ENCODE measurements at regions not wholly inside any gene's neighbourhood (a gene's known extent, or its start where the extent isn't known, plus 50 kb on each side); places are given as distances from the start of the nearest gene placed in this dataset.

DNA sequence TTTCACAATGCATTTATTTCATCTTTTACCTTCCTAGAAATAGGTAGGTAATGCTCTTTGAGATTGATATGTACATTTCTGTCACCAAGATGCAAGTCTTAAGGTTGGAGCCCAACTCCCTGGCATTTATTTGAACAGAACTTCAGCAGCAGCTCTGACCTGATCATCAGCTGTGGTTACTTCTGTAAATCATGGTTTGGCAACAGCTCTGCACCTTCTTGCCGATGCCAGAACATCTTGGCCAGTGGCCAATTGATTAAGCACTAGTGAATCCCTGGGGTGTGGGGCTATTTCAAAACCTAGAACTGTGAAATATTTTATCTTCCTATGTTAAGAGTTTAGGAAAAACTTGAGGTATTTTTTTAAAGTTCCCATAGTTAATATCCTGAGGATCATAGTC lies 124.8 kb upstream of the NYAP2 start (continued):
- TF ChIP-seq, protein P1, sequence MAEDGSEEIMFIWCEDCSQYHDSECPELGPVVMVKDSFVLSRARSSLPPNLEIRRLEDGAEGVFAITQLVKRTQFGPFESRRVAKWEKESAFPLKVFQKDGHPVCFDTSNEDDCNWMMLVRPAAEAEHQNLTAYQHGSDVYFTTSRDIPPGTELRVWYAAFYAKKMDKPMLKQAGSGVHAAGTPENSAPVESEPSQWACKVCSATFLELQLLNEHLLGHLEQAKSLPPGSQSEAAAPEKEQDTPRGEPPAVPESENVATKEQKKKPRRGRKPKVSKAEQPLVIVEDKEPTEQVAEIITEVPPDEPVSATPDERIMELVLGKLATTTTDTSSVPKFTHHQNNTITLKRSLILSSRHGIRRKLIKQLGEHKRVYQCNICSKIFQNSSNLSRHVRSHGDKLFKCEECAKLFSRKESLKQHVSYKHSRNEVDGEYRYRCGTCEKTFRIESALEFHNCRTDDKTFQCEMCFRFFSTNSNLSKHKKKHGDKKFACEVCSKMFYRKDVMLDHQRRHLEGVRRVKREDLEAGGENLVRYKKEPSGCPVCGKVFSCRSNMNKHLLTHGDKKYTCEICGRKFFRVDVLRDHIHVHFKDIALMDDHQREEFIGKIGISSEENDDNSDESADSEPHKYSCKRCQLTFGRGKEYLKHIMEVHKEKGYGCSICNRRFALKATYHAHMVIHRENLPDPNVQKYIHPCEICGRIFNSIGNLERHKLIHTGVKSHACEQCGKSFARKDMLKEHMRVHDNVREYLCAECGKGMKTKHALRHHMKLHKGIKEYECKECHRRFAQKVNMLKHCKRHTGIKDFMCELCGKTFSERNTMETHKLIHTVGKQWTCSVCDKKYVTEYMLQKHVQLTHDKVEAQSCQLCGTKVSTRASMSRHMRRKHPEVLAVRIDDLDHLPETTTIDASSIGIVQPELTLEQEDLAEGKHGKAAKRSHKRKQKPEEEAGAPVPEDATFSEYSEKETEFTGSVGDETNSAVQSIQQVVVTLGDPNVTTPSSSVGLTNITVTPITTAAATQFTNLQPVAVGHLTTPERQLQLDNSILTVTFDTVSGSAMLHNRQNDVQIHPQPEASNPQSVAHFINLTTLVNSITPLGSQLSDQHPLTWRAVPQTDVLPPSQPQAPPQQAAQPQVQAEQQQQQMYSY (CRISPR knock-in tag; IDR thresholded peaks at IDR 0.05): no peak
- TF ChIP-seq TAF1 (IDR thresholded peaks at IDR 0.05; ENCODE audit: borderline replicate concordance, low read depth, low read length) (no peak), SUZ12 (IDR thresholded peaks at IDR 0.05; ENCODE audit: unreplicated experiment) (no peak), SIN3A (IDR thresholded peaks at IDR 0.05; ENCODE audit: low read depth, low read length) (no peak), IRF4 (IDR thresholded peaks at IDR 0.05; ENCODE audit: low read depth, low read length) (no peak), NFXL1 (IDR thresholded peaks at IDR 0.05; ENCODE audit: borderline replicate concordance) (no peak), CHD1 (IDR thresholded peaks at IDR 0.05; ENCODE audit: low read depth, low read length) (no peak)

DNA sequence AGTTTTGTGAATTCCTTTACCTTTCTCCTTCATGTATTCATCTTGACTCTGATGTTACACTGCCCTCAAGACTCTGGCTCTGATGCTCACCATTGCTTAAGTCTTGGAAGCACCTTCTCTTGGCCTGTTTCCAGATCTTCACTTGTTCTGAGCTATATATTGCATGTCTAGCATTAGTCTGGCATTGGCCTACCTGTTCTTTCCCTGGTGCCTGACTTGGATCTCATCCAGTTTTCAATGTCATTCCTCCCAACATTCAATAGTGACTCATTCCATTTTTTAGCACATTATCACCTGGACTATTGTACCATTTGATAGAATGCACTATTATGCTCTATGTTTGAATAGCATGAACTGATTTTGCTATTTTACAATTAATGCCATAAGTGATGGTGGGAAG lies 127.3 kb upstream of the NYAP2 start:
- POLR2A ChIA-PET: no interaction called here
- no peak overlapping the region for H3K4me3 ChIP-seq
- intact Hi-C loops (cut with micrococcal nuclease; ENCODE audit: unreplicated experiment): no loop called here

More for the DNA sequence above, 127.3 kb upstream of the NYAP2 start:
- FAIRE-seq: no peak
- Histone ChIP-seq H3K36me3 (ENCODE audit: control insufficient read depth in 2 of 2, insufficient read depth in 2 of 2, low read length in 1 of 2) (no peaks in the 10 kb centered on the region), H4K20me1 (ENCODE audit: control insufficient read depth, insufficient read depth) (no peaks in the 10 kb centered on the region), H2AFZ (ENCODE audit: control insufficient read depth, low read depth, low read length) (no peak overlapping the region), H3K27ac (ENCODE audit: control insufficient read depth, insufficient read depth) (no peak overlapping the region), H3K9ac (ENCODE audit: control insufficient read depth, insufficient read depth, low read length) (no peak overlapping the region), H3K4me2 (ENCODE audit: control insufficient read depth, insufficient read depth) (no peak overlapping the region), H3K9me3 (replicated peaks; ENCODE audit: control insufficient read depth, insufficient read depth, low read length) (no peaks in the 10 kb centered on the region; the same call in 2 of the 3 replicates), H3K79me2 (ENCODE audit: control insufficient read depth, insufficient read depth, low read length) (no peaks in the 10 kb centered on the region), H3K4me1 (ENCODE audit: control insufficient read depth, insufficient read depth, low read length) (peaks cover 23% of the 10 kb centered on the region), H3K27me3 (replicated peaks in 1 of 2; ENCODE audit: control insufficient read depth in 2 of 2, insufficient read depth in 2 of 2, low read length in 1 of 2) (no peaks in the 10 kb centered on the region)
- no TSS peak for BruUV-seq (replicated peaks)
- ChIA-PET CTCF (interaction anchor here (0.7 to 1.5 kb wide), 3 partner anchors 11 to 232 kb away, joined by 3 to 11 read pairs (median 4); no protein-coding TSS in a partner anchor), SMC1A (ENCODE audit: uncharacterized antibody, unreplicated experiment) (interaction anchor here (1.0 to 1.3 kb wide), 3 partner anchors 11 to 1501 kb away, joined by 3 to 5 read pairs (median 3); no protein-coding TSS in a partner anchor), RAD21 (ENCODE audit: unreplicated experiment) (interaction anchor here (1.0 kb wide), 1 partner anchor 11 kb away, joined by 3 read pairs; no protein-coding TSS in a partner anchor)
- in situ Hi-C loops (cut with MboI): loop anchor here (10.0 kb wide), 2 partner anchors 227 to 337 kb away; partner anchors contain the start of gene DOCK10
- no peak for ATAC-seq
- TF ChIP-seq EZH2 (IDR thresholded peaks at IDR 0.05; ENCODE audit: borderline replicate concordance, control insufficient read depth, low read depth, low read length): no peak
- no peak for TF ChIP-seq RELA (IDR thresholded peaks at IDR 0.05; ENCODE audit: borderline replicate concordance, partially characterized antibody)
- TF ChIP-seq, protein P2, sequence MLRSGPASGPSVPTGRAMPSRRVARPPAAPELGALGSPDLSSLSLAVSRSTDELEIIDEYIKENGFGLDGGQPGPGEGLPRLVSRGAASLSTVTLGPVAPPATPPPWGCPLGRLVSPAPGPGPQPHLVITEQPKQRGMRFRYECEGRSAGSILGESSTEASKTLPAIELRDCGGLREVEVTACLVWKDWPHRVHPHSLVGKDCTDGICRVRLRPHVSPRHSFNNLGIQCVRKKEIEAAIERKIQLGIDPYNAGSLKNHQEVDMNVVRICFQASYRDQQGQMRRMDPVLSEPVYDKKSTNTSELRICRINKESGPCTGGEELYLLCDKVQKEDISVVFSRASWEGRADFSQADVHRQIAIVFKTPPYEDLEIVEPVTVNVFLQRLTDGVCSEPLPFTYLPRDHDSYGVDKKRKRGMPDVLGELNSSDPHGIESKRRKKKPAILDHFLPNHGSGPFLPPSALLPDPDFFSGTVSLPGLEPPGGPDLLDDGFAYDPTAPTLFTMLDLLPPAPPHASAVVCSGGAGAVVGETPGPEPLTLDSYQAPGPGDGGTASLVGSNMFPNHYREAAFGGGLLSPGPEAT (IDR thresholded peaks at IDR 0.05; ENCODE audit: low read depth): no peak
- DNase-seq (ENCODE audit: low read depth, low spot score): no peak
